ENCODE measurements at regions not wholly inside any gene's neighbourhood (a gene's known extent, or its start where the extent isn't known, plus 50 kb on each side); places are given as distances from the start of the nearest gene placed in this dataset.

DNA sequence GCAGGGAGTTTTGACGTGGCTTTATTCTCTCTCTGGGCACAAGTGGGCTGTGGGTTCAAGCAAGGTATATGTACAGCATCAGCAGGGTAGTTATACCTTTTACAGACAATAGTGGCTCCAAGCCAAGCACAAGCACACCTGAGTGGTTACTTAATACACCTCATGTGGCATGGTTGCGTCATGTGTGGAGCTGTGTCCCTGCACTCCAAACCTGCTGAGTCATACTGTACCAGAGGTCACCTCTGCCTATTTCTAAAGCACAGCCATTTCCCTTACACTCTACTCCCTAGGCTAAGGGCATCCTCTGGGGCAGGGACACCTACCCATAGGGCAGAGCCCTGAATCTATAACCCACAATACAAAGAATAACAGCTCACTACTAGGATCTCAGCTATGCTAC is 147.3 kb downstream of the OSTF1 start:
- DNase-seq (ENCODE audit: low read depth): no peak
- H3K4me3 ChIP-seq (ENCODE audit: control insufficient read depth, low read depth, low read length): no peak overlapping the region
- TF ChIP-seq, protein P1, sequence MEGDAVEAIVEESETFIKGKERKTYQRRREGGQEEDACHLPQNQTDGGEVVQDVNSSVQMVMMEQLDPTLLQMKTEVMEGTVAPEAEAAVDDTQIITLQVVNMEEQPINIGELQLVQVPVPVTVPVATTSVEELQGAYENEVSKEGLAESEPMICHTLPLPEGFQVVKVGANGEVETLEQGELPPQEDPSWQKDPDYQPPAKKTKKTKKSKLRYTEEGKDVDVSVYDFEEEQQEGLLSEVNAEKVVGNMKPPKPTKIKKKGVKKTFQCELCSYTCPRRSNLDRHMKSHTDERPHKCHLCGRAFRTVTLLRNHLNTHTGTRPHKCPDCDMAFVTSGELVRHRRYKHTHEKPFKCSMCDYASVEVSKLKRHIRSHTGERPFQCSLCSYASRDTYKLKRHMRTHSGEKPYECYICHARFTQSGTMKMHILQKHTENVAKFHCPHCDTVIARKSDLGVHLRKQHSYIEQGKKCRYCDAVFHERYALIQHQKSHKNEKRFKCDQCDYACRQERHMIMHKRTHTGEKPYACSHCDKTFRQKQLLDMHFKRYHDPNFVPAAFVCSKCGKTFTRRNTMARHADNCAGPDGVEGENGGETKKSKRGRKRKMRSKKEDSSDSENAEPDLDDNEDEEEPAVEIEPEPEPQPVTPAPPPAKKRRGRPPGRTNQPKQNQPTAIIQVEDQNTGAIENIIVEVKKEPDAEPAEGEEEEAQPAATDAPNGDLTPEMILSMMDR (IDR thresholded peaks at IDR 0.05; ENCODE audit: control insufficient read depth, insufficient read depth, low read depth, low read length, missing control alignments): no peak

DNA sequence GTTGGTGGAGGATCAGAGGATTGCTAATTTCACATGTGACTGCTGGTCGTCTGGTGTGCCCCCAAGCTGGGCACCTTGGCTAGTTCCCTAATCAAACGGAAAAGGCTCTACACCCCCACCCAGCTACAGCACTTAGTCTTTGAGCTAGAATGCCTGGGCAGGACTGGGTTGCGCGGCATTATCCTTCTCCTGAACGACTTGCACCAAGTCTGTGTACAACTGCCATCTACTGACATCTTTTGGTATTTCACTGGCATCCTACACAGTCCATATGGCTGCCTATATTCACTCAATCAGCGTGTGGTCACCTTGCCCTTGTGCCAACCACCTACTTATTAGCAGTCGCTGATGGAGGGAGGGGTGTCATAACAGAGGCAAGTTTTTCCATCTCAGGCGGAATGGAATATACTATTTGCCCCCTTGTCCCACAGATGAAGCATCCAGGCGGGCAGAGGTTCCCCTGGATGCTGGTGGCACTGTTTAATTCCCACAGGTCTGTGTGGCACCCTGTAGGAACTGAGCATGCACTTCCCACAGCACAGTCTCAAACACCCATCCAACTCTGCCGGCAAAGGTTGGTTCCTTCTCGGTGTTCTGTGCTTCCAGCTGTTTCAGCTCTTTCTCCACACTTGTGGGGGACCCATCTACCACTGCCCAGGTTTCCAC is 150.1 kb downstream of the OSTF1 start:
- TF ChIP-seq, protein P1 (IDR thresholded peaks at IDR 0.05; ENCODE audit: control insufficient read depth, insufficient read depth, low read depth, low read length, missing control alignments): peak; percentile 57
- DNase-seq (ENCODE audit: low read depth): peak; percentile 20
- H3K4me3 ChIP-seq (ENCODE audit: control insufficient read depth, low read depth, low read length): no peak overlapping the region

DNA sequence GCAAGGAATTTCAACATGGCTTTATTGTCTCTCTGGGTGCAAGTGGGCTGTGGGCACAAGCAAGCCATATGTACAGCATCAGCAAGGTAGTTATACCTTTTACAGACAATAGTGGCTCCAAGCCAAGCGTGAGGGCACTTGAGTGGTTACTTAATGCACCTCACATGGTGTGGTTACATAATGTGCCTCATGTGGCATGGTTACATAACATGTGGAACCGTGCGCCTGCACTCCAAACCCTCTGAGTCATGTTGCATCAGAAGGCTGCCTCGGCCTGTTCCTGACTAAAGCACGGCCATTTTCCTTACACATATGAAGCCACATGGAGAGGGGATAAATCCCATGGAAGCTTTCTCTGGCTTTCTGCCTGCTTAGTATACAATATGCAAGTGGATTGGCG is 150.9 kb downstream of the OSTF1 start:
- peak; percentile 54 for DNase-seq (ENCODE audit: low read depth)
- TF ChIP-seq, protein P1 (IDR thresholded peaks at IDR 0.05; ENCODE audit: control insufficient read depth, insufficient read depth, low read depth, low read length, missing control alignments): no peak
- H3K4me3 ChIP-seq (ENCODE audit: control insufficient read depth, low read depth, low read length): no peak overlapping the region

DNA sequence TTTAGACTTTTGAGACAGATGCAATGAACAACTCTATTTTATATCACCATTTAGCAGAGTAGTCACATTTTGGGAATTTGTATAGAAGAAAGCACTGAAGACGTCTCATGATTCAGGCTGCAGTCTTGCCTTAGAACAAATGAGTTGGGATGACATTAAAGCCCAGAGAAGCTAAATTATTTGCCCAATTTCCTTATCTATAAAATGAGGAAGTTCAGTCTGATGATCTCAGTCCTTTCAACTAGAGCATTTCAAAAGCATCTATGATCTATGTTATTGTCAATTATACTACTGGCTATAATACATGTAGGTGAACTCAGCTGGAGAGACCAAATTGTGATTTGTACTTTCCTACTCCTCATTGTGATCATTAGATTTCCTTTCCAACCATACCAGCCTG is 154.1 kb downstream of the OSTF1 start:
- no peak for DNase-seq (ENCODE audit: low read depth)
- no peak overlapping the region for H3K4me3 ChIP-seq (ENCODE audit: control insufficient read depth, low read depth, low read length)
- TF ChIP-seq, protein P1 (IDR thresholded peaks at IDR 0.05; ENCODE audit: control insufficient read depth, insufficient read depth, low read depth, low read length, missing control alignments): no peak

DNA sequence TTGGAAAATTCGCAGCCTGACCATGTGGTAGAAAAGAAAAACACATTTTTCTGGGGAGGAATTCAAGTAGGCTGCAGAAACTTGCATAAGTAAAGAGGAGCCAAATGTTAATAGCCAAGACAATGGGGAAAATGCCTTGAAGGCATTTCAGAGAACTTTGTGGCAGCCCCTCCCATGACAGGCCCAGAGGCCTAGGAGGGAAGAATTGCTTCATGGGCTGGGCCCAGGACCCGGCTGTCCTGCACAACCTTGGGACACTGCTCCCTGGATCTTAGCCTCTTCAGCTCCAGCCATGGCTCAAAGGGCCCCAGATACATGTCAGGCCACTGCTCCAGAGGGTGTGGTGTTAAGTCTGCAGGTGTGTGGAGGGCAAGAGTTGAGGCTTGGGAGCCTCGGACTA is 158.6 kb downstream of the OSTF1 start:
- no peak for DNase-seq (ENCODE audit: low read depth)
- TF ChIP-seq, protein P1 (IDR thresholded peaks at IDR 0.05; ENCODE audit: control insufficient read depth, insufficient read depth, low read depth, low read length, missing control alignments): no peak
- H3K4me3 ChIP-seq (ENCODE audit: control insufficient read depth, low read depth, low read length): no peak overlapping the region

DNA sequence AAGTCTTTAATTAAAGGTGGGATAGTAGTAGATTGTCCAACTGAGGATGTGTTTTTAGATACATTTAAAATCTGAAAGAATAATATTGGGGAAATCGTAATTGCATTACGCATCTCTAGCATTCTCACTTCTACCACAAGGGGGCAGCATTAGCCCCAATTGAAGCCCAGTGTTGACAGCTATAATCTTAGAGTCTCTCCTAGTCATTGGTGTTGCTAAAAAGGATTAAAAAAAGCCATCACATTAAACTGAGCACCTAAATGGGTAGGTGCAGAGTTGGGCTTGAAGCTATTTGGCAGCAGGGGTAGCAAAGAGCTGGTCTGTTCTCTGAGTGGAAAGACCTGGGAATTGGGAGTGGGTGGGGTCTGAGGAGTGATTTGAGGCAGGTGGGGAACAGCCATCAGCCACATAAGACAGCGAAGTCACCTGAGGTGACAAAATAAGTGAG is 177.2 kb downstream of the OSTF1 start:
- peak; percentile 4 for DNase-seq (ENCODE audit: low read depth)
- TF ChIP-seq, protein P1 (IDR thresholded peaks at IDR 0.05; ENCODE audit: control insufficient read depth, insufficient read depth, low read depth, low read length, missing control alignments): peak; percentile 82
- H3K4me3 ChIP-seq (ENCODE audit: control insufficient read depth, low read depth, low read length): no peak overlapping the region
